Panc1 (cell line): ENCODE measurements at regions not wholly inside any gene's neighbourhood (a gene's known extent, or its start where the extent isn't known, plus 50 kb on each side); places are given as distances from the start of the nearest gene placed in this dataset.

Experiments
- CTCF ChIP-seq: fragments of 450-650 bp; IDR thresholded peaks from 2 replicates; pipeline ENCODE4 v1.5.1; 2017; ENCODE audit warnings: mild to moderate bottlenecking
- TCF7L2 ChIP-seq: IDR thresholded peaks from 2 replicates; pipeline ENCODE4 v1.6.1; 2011; ENCODE audit warnings: mild to moderate bottlenecking, low read depth, low read length, inconsistent platforms

GRCh38 chr11:109130910-109131309 lies 291.1 kb upstream of the C11orf87 start:
- TF ChIP-seq TCF7L2 (no peak), CTCF (no peak)
